ENCODE measurements at regions not wholly inside any gene's neighbourhood (a gene's known extent, or its start where the extent isn't known, plus 50 kb on each side); places are given as distances from the start of the nearest gene placed in this dataset.

GRCh38 chr9:99721898-99722297 lies 99.8 kb upstream of the NR4A3 start:
- DNase-seq, result no peak
- H3K4me1 ChIP-seq, result no peaks in the 10 kb centered on the region
- no peak overlapping the region for H3K27ac ChIP-seq
- H3K4me3 ChIP-seq, result no peak overlapping the region
- TF ChIP-seq POLR2A (IDR thresholded peaks at IDR 0.05) (no peak), CTCF (IDR thresholded peaks at IDR 0.05) (no peak)
- no peaks in the 10 kb centered on the region for H3K9me3 ChIP-seq
- no peaks in the 10 kb centered on the region for H3K27me3 ChIP-seq
- H3K36me3 ChIP-seq, result no peaks in the 10 kb centered on the region

GRCh38 chr9:99722877-99723276 lies 98.8 kb upstream of the NR4A3 start:
- H3K36me3 ChIP-seq, result no peaks in the 10 kb centered on the region
- TF ChIP-seq POLR2A (IDR thresholded peaks at IDR 0.05), result no peak
- no peak for TF ChIP-seq CTCF (IDR thresholded peaks at IDR 0.05)
- no peak overlapping the region for H3K27ac ChIP-seq
- H3K27me3 ChIP-seq, result no peaks in the 10 kb centered on the region
- no peak overlapping the region for H3K4me3 ChIP-seq
- no peaks in the 10 kb centered on the region for H3K4me1 ChIP-seq
- no peak for DNase-seq
- H3K9me3 ChIP-seq, result no peaks in the 10 kb centered on the region

GRCh38 chr9:99724640-99725039 lies 97.0 kb upstream of the NR4A3 start:
- DNase-seq, result no peak
- Histone ChIP-seq H3K36me3 (no peaks in the 10 kb centered on the region), H3K4me3 (no peak overlapping the region), H3K27me3 (no peaks in the 10 kb centered on the region), H3K27ac (no peak overlapping the region), H3K9me3 (no peaks in the 10 kb centered on the region), H3K4me1 (no peaks in the 10 kb centered on the region)
- TF ChIP-seq CTCF (IDR thresholded peaks at IDR 0.05), result no peak
- no peak for TF ChIP-seq POLR2A (IDR thresholded peaks at IDR 0.05)

GRCh38 chr9:99725852-99726251 lies 95.8 kb upstream of the NR4A3 start:
- no peaks in the 10 kb centered on the region for H3K27me3 ChIP-seq

GRCh38 chr9:99726758-99727157 lies 94.9 kb upstream of the NR4A3 start:
- H3K36me3 ChIP-seq, result no peaks in the 10 kb centered on the region
- no peaks in the 10 kb centered on the region for H3K27me3 ChIP-seq
- H3K4me1 ChIP-seq, result no peaks in the 10 kb centered on the region
- H3K27ac ChIP-seq, result no peak overlapping the region
- TF ChIP-seq CTCF (IDR thresholded peaks at IDR 0.05) (no peak), POLR2A (IDR thresholded peaks at IDR 0.05) (no peak)
- no peaks in the 10 kb centered on the region for H3K9me3 ChIP-seq
- H3K4me3 ChIP-seq, result no peak overlapping the region
- DNase-seq, result no peak

More at GRCh38 chr9:99725852-99726251, 95.8 kb upstream of the NR4A3 start:
- TF ChIP-seq CTCF (IDR thresholded peaks at IDR 0.05) (no peak), POLR2A (IDR thresholded peaks at IDR 0.05) (no peak)
- Histone ChIP-seq H3K4me3 (no peak overlapping the region), H3K36me3 (no peaks in the 10 kb centered on the region), H3K27ac (no peak overlapping the region), H3K9me3 (no peaks in the 10 kb centered on the region), H3K4me1 (no peaks in the 10 kb centered on the region)
- DNase-seq, result no peak

GRCh38 chr9:99730062-99730461 lies 91.6 kb upstream of the NR4A3 start:
- TF ChIP-seq POLR2A (IDR thresholded peaks at IDR 0.05), result no peak
- no peak for TF ChIP-seq CTCF (IDR thresholded peaks at IDR 0.05)
- no peaks in the 10 kb centered on the region for H3K36me3 ChIP-seq
- H3K27ac ChIP-seq, result no peak overlapping the region
- no peak for DNase-seq
- H3K4me3 ChIP-seq, result no peak overlapping the region
- no peaks in the 10 kb centered on the region for H3K27me3 ChIP-seq
- H3K9me3 ChIP-seq, result no peaks in the 10 kb centered on the region
- H3K4me1 ChIP-seq, result no peaks in the 10 kb centered on the region
